HG03442 (cell line): ENCODE measurements at regions not wholly inside any gene's neighbourhood (a gene's known extent, or its start where the extent isn't known, plus 50 kb on each side); places are given as distances from the start of the nearest gene placed in this dataset.

Source experiments
- ATAC-seq: cut with Tn5 transposase; IDR thresholded peaks from one replicate; pipeline ENCODE4 v1.9.1; 2021; ENCODE audit warnings: mild to moderate bottlenecking, moderate library complexity; ENCODE audit not compliant: unreplicated experiment

GRCh38 chr12:81963026-81963425 is 203.9 kb upstream of the PPFIA2 start:
- ATAC-seq: no peak

DNA sequence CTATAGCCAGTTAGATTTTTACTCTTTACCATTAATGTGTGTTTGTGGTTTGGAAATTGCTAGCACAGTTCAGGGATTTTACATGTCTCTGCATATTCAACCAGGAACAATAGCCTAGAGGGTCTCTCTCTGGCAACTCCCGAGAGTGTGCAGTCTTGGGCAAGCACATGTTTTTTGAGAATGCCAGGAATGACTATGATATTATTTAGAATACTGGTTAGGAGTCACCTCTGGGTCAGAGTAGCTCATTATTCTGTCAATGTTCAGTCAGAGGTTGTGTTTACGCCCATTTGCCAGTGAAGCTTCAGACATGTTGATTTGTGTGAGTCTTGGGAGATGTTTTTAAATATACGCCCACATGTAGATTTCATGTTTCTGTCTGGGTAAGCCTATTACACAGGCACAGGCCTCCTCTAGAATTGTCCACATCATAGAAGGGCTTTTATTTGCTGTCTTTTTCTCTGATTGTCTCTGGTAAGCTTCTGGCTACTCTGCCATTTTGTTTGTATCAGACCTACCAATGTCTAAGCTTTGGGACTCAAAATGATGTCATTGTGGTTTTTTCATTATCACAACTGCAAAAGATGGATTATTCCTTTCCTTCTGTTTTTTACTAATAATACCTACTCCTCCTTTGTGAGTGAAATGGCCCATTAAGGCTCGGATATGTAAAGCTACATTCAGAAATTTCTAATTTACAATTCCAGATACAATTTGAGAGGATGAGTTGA is 203.1 kb upstream of the PPFIA2 start:
- no peak for ATAC-seq

GRCh38 chr12:81958406-81958805 is 199.3 kb upstream of the PPFIA2 start:
- ATAC-seq: no peak

GRCh38 chr12:81957631-81958030 is 198.5 kb upstream of the PPFIA2 start:
- no peak for ATAC-seq

DNA sequence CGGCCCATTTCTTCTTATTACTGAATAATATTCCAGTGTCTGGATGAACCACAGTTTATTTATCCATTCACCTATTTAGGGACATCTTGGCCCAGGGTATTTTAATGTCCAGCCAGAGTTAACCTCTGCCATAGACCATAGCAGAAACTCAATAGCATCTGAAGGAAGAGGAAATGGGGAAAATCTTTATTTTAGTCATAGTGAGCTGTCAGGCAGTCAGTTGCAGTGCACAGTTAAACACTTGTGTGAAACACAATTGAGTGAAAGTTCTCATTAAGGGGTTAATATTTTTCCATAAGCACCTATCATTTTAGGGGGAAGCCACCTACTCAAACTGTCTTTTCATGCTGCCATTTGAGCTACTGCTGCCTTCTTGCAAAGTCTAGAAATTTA is 197.3 kb upstream of the PPFIA2 start:
- ATAC-seq: no peak

DNA sequence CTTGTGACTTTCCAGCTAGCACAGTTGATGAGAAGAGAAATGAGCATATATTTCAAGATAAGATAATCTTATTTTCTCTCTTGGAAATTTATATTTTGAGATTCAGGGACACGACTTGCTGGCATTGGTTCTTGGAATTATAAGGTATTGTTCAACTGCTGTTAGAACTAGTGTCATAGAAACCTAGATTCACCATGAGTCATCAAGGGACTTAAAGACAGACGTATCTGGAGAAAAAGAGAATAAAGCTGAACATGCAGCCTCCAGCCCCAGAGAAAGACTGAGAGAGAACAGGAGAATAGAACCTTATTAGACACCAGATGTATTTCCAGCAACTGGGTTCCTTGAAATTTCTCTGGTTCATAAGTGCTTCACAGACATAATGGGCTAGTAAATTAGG is 194.4 kb upstream of the PPFIA2 start:
- no peak for ATAC-seq

DNA sequence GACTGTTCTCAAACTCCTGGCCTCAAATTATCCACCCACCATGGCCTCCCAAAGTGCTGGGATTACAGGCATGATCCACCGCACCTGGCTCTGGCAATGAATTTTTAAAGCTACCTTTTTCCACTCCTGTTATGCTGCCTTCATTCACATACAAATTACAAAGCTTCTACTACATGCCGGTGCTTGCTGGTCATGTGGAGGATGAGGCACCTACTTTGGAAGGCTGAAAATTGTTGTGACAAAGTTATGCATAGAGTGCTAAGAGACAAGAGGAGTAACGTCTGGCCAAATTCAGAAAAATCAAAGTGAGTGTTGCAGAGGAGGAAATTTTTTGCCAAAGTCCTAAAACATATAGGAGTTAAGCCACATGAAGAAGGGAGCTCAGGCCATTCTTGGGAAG is 191.7 kb upstream of the PPFIA2 start:
- ATAC-seq: no peak

GRCh38 chr12:81949841-81950308 is 190.7 kb upstream of the PPFIA2 start:
- ATAC-seq: no peak

DNA sequence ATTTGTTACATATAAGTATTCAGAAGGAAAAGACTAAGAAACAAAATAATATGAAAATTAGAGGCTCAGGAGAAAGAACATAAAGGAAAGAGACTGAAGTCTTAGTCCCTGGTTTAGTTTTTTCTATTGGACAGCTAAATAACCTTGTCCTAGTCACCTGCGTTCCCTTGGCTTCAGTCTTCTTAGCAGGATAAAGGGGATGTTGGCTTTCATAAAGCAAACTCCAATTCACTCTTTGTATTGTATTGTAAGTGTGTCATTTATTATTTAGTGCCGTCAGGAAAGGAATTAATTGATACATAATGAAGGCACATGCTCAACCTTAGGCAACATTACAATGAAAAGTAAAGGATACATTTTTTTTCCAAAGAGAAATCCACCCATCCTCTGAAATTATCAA is 190.3 kb upstream of the PPFIA2 start:
- no peak for ATAC-seq

DNA sequence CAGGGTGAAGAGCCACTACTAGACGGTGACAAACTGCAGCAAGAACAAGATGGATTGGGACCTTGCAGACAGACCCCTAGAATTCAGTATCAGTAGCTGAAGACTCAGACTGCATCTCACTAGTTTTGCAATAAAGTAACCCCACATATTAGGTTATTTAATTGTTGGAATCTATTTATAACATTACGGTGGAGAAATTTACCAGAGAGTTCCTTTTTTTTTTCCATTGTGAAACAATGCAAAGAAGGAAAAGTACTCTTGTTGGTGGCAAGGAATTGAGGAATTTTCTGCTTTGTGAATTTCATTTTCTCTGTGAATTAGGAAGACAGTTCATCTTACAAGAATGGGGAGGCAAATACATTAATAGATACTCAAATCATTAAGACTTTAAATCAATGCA is 185.7 kb upstream of the PPFIA2 start:
- ATAC-seq: no peak

DNA sequence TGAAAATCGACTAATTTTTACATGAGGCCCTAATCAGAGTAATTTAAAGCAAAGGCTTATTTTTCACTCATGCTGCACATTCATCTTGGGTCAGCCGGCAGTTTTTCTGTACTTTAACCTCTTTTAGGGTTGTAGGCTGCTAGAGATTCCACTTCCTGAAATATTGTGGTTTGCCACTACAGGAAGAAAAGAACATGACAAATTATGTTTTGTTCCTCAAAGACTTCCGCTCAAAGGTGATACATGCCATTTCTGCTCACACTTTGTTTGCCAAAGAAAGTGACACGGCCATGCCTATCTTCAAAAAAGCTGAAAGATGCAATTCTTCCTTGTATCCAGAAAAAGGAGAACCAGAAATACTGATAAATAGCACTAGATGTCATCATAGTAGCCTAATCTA is 183.4 kb upstream of the PPFIA2 start:
- ATAC-seq: no peak

DNA sequence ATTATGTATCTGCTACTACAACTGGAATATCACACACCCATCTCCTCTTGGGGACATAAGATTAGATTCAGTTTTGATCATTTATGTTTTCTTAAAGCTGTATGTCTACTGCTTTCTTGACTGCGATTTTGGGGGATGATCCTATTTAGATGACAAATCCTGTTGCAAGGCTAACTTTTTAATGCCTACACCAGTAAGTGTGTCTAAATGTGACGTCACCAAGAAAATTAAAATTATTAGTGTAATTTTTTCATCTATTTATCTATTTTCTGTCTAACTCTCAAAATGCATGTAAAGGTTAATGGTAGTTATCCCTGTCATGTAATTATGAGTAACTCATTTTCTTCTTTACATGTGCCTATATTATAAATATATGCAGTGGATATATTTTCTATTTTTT is 170.9 kb upstream of the PPFIA2 start:
- no peak for ATAC-seq

DNA sequence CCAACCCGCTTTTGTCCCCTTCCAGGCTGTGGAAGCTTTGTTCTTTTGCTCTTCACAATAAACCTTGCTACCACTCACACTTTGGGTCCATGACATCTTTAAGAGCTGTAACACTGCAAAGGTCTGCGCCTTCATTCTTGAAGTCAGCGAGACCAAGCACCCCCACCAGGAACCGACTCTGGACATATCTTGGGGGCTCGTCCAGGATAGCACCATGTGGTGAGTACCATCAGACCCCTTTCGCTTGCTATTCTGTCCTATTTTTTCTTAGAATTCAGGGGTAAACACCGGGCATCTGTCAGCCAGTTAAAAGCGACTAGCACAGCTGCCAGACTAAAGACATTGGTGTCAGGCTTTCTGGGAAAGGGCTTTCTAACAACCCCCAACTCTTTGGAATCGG is 137.6 kb upstream of the PPFIA2 start:
- no peak for ATAC-seq

DNA sequence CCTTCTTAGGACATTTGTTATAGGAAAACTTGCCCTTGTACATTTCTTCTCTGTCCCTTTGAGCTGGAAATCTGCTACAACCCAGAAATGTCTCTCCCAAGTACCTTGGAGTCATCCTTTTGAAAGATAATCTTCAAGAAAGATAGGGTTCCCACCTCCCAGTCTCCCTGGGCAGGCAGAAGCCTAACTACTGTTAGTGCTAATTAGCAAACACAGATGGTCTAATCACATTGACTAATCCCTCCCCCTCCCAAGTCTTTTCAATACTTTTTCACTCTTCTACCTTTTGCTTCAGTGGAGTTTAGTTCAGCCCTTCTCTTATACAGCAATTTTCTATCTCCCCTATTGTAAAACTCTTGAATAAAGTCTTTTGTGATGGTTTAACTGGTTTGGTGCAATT is 129.8 kb upstream of the PPFIA2 start:
- ATAC-seq: no peak

DNA sequence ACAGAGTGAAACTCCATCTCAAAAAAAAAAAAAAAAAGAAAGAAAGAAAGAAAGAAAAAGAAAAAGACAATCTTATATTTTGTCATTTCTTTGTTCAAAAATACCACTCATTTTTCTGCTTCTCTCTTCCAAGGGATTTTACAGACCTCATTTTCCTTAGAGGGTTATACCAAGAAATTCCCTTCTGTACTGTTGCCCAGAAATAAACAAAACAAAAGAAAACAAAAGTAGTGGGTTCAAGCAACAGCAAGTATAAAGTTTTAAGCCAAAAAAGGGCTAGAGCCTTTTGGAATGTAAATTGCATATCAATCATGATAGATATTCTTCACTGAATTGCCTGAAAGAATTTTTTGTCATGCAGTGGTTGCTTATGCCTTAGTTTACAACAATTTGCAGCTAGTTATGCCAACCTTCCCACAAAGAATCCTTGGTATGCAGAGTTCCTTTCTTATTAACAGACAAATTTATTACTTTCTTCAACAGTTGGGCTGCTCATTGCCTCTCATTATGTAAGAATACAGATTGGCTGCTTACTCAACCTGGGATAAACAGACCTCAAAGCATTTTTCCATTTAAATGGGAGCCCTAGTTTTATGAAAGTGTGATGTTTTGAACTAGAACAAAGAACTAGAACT is 129.1 kb upstream of the PPFIA2 start:
- ATAC-seq: no peak

DNA sequence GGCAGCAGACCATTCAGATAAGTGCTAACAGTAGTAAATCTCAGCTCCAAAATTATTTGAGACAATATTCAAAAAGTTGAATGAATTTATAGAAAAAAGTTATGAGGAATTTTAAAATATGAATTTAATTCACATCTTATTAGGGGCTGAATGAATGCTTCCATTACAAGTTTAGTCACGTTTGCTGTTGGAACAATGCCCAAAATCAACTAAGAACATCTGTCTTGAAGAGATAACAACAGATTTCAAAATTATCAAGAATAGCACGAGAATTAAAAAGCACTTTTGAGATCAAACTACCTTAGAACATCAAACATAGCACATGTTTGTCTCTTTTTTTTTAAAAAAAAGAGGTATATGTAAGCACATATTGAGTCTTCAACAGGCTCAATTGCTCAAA is 115.4 kb upstream of the PPFIA2 start:
- ATAC-seq: no peak

- no peak for ATAC-seq
Observed at GRCh38 chr12:81874166-81874565, 115.0 kb upstream of the PPFIA2 start.

DNA sequence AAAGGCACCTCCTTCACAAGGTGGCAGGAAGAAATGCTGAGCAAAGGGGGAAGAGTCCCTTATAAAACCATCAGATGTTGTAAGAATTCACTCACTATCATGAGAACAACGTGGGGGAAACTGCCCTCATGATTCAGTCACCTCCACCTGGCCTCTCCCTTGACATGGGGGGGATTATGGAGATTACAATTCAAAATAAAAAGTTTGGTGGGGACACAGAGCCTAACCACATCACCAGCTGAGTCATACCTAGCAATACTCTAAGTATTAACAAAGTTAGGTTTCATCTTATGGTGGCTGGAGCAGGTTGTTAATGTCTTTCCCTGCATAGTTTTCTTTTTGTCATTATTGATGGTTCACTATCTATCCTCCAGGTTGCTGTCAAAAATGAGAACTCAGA is 113.2 kb upstream of the PPFIA2 start:
- no peak for ATAC-seq

- ATAC-seq: no peak
Observed at GRCh38 chr12:81866081-81866480, 106.9 kb upstream of the PPFIA2 start.

- ATAC-seq: no peak
Observed at GRCh38 chr12:81863406-81863805, 104.3 kb upstream of the PPFIA2 start.

GRCh38 chr12:81859521-81859920 is 100.4 kb upstream of the PPFIA2 start:
- ATAC-seq: no peak

GRCh38 chr12:81843599-81843998 is 84.4 kb upstream of the PPFIA2 start:
- no peak for ATAC-seq

DNA sequence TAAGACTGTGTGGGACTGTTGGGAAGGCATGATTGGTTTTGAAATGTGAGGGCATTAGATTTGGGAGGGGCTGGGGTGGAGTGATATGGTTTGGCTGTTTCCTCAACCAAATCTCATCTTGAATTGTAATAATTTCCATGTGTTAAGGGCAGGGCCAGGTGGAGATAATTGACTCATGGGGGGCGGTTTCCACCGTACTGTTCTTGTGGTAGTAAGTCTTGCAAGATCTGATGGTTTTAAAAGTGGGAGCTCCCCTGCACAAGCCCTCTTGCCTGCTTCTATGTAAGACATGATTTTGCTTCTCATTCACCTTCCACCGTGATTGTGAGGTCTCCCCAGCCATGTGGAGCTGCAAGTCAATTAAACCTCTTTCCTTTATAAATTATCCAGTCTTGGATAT is 76.6 kb upstream of the PPFIA2 start:
- no peak for ATAC-seq
